ENCODE measurements at regions not wholly inside any gene's neighbourhood (a gene's known extent, or its start where the extent isn't known, plus 50 kb on each side); places are given as distances from the start of the nearest gene placed in this dataset.

- DNase-seq (ENCODE audit: low spot score), result no peak
Measured at GRCh38 chr6:126529637-126530362, 189.9 kb downstream of the CENPW start.

- no peak for DNase-seq (ENCODE audit: low spot score)
Measured at GRCh38 chr6:126530775-126531174, 190.9 kb downstream of the CENPW start.

- DNase-seq (ENCODE audit: low spot score), result no peak
Measured at GRCh38 chr6:126531286-126531685, 191.4 kb downstream of the CENPW start.

- DNase-seq (ENCODE audit: low spot score), result no peak
Measured at GRCh38 chr6:126531840-126532239, 191.9 kb downstream of the CENPW start.

- no peak for DNase-seq (ENCODE audit: low spot score)
Measured at GRCh38 chr6:126534401-126534800, 194.5 kb downstream of the CENPW start.

GRCh38 chr6:126535138-126535537 lies 195.2 kb downstream of the CENPW start:
- no peak for DNase-seq (ENCODE audit: low spot score)

- DNase-seq (ENCODE audit: low spot score), result no peak
Measured at GRCh38 chr6:126535595-126535994, 195.7 kb downstream of the CENPW start.

- DNase-seq (ENCODE audit: low spot score), result no peak
Measured at GRCh38 chr6:126537061-126537816, 197.3 kb downstream of the CENPW start.

- no peak for DNase-seq (ENCODE audit: low spot score)
Measured at GRCh38 chr6:126539022-126539421, 199.1 kb downstream of the CENPW start.

- DNase-seq (ENCODE audit: low spot score), result no peak
Measured at GRCh38 chr6:126540161-126540560, 200.2 kb downstream of the CENPW start.

- no peak for DNase-seq (ENCODE audit: low spot score)
Measured at GRCh38 chr6:126541806-126542491, 202.0 kb downstream of the CENPW start.

GRCh38 chr6:126546541-126547120 lies 206.7 kb downstream of the CENPW start:
- no peak for DNase-seq (ENCODE audit: low spot score)

- DNase-seq (ENCODE audit: low spot score), result no peak
Measured at GRCh38 chr6:126548300-126548699, 208.4 kb downstream of the CENPW start.

GRCh38 chr6:126550323-126550722 lies 210.4 kb downstream of the CENPW start:
- DNase-seq (ENCODE audit: low spot score), result no peak

GRCh38 chr6:126551832-126552231 lies 211.9 kb downstream of the CENPW start:
- no peak for DNase-seq (ENCODE audit: low spot score)

GRCh38 chr6:126553854-126554253 lies 213.9 kb downstream of the CENPW start:
- no peak for DNase-seq (ENCODE audit: low spot score)

- no peak for DNase-seq (ENCODE audit: low spot score)
Measured at GRCh38 chr6:126570507-126570906, 230.6 kb downstream of the CENPW start.

- no peak for DNase-seq (ENCODE audit: low spot score)
Measured at GRCh38 chr6:126574301-126574700, 234.4 kb downstream of the CENPW start.

GRCh38 chr6:126581316-126581715 lies 241.4 kb downstream of the CENPW start:
- no peak for DNase-seq (ENCODE audit: low spot score)

GRCh38 chr6:126600258-126600916 lies 260.5 kb downstream of the CENPW start:
- DNase-seq (ENCODE audit: low spot score), result no peak

- DNase-seq (ENCODE audit: low spot score), result no peak
Measured at GRCh38 chr6:126603410-126603809, 263.5 kb downstream of the CENPW start.

- DNase-seq (ENCODE audit: low spot score), result no peak
Measured at GRCh38 chr6:126605089-126605488, 265.2 kb downstream of the CENPW start.
